GM23248 (cell line): ENCODE measurements at regions not wholly inside any gene's neighbourhood (a gene's known extent, or its start where the extent isn't known, plus 50 kb on each side); places are given as distances from the start of the nearest gene placed in this dataset.
A peak's percentile ranks its signal among the peaks of the same experiment; 100 is the strongest.

ENCODE experiments used
- DNase-seq: peaks from one replicate; pipeline ENCODE4 v3.0.0-alpha.2; 2015
- H2AFZ ChIP-seq: fragments of 200-600 bp; sonication (generic); 2 replicates; pipeline ENCODE4 v1.6.1; 2016; ENCODE audit warnings: antibody characterized with exemption
- H3F3A ChIP-seq: fragments of 200-600 bp; sonication (generic); 2 replicates; pipeline ENCODE4 v1.6.1; 2016; ENCODE audit warnings: mild to moderate bottlenecking, antibody characterized with exemption, mixed run types; ENCODE audit not compliant: insufficient read depth
- H3K27ac ChIP-seq: fragments of 200-600 bp; sonication (generic); 2 replicates; pipeline ENCODE4 v1.5.1; 2016; ENCODE audit warnings: mild to moderate bottlenecking
- H3K27me3 ChIP-seq: fragments of 200-600 bp; sonication (generic); replicated peaks from 2 replicates; pipeline ENCODE4 v1.6.1; 2016; ENCODE audit warnings: mild to moderate bottlenecking; ENCODE audit not compliant: insufficient read depth
- H3K36me3 ChIP-seq: fragments of 200-600 bp; sonication (generic); 2 replicates; pipeline ENCODE4 v1.6.1; 2016; ENCODE audit warnings: low read depth, mild to moderate bottlenecking
- H3K4me1 ChIP-seq: fragments of 200-600 bp; sonication (generic); 2 replicates; pipeline ENCODE4 v1.6.1; 2016; ENCODE audit warnings: mild to moderate bottlenecking; ENCODE audit not compliant: insufficient read depth
- H3K4me2 ChIP-seq: fragments of 200-600 bp; sonication (generic); one replicate; pipeline ENCODE4 v1.6.1; 2016; ENCODE audit warnings: mild to moderate bottlenecking; ENCODE audit not compliant: unreplicated experiment
- H3K4me3 ChIP-seq: fragments of 200-600 bp; sonication (generic); 2 replicates; pipeline ENCODE4 v1.5.1; 2016; ENCODE audit warnings: mild to moderate bottlenecking
- H3K79me2 ChIP-seq: fragments of 200-600 bp; sonication (generic); 2 replicates; pipeline ENCODE4 v1.6.1; 2016; ENCODE audit warnings: mild to moderate bottlenecking; ENCODE audit not compliant: insufficient read depth
- H3K9ac ChIP-seq: fragments of 200-600 bp; sonication (generic); 2 replicates; pipeline ENCODE4 v1.6.1; 2016; ENCODE audit warnings: mild to moderate bottlenecking
- H3K9me2 ChIP-seq: fragments of 200-600 bp; sonication (generic); 2 replicates; pipeline ENCODE4 v1.6.1; 2016; ENCODE audit warnings: mixed run types, mild to moderate bottlenecking, moderate library complexity; ENCODE audit not compliant: insufficient read depth
- H3K9me3 ChIP-seq: fragments of 200-600 bp; sonication (generic); one replicate; pipeline ENCODE4 v1.6.1; 2017; ENCODE audit warnings: low read depth
- H4K20me1 ChIP-seq: fragments of 200-600 bp; sonication (generic); 2 replicates; pipeline ENCODE4 v1.6.0; 2016; ENCODE audit not compliant: insufficient read depth
- EZH2 ChIP-seq: fragments of 200-600 bp; sonication (generic); IDR thresholded peaks from 2 replicates; pipeline ENCODE4 v1.6.1; 2018; ENCODE audit warnings: antibody characterized with exemption, mild to moderate bottlenecking; ENCODE audit not compliant: insufficient read depth, poor library complexity, severe bottlenecking
- EZH2phosphoT487 ChIP-seq: fragments of 200-600 bp; sonication (generic); IDR thresholded peaks from 2 replicates; pipeline ENCODE4 v1.6.1; 2018; ENCODE audit warnings: antibody characterized with exemption, moderate library complexity, mild to moderate bottlenecking, low read depth; ENCODE audit not compliant: insufficient read depth
- whole genome bisulfite sequencing, 2 experiments: methylation state at CpG; one replicate each; pipeline ENCODE4 v1.1.6; 2015 to 2017; ENCODE audit warnings: low lambda C conversion rate in 2 of 2, low coverage in 1 of 2; ENCODE audit errors: missing lambda C conversion rate in 2 of 2; 5-methylcytosine and 5-hydroxymethylcytosine counted together
- in situ Hi-C: fragments of 300-500 bp; cut with MboI; formaldehyde crosslinking; loops from 2 replicates; pipeline ENCODE4 v1.15.0; 2020

DNA sequence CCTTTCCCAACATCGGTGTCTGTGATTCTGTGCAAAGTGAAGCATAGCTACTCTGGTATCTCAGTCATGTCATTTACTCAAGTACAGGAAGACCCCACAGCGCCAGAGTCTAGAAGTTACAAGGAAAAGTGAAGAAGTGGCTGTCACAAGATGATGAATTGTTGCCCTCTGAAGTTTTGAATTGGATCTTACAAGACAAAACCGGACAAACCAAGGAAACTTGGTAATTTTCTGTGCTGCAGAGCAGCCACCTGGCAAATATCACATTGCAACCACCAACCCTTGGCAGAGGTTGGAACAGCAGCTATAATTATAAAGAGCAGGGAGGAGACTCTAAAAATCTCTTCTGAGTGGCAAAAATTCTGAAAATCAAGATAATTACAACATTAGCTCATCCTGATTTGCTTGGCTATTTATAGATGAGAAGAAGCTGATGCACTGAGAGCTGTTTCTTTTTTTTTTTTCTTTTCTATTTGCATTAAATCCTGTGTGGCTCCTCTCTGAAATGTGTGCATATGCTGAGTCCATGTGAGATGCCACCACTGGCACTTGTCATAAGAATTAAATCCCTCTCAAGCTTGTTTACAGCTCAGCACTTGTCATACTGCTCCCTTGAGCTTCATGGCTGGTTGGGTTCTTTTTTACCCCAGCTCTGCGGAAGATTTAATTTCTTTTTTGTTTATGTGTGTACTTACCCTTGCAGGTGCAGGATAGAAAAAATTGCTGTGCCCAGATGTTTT lies 68.0 kb upstream of the MNS1 start:
- H3K36me3 ChIP-seq: no peaks in the 10 kb centered on the region
- 42 to 49% methylated on average over 4 of the region's 4 CpGs for WGBS, 2 experiments
- no peaks in the 10 kb centered on the region for H3K9me3 ChIP-seq
- H3K4me1 ChIP-seq: no peaks in the 10 kb centered on the region
- no peak overlapping the region for H3K27ac ChIP-seq
- no peak overlapping the region for H2AFZ ChIP-seq
- H3K79me2 ChIP-seq: no peaks in the 10 kb centered on the region
- peaks cover 14% of the 10 kb centered on the region for H3K27me3 ChIP-seq
- H3K4me2 ChIP-seq: no peak overlapping the region
- H3K4me3 ChIP-seq: no peak overlapping the region
- no peaks in the 10 kb centered on the region for H3F3A ChIP-seq
- no peak for DNase-seq
- no peak overlapping the region for H3K9ac ChIP-seq
- H3K9me2 ChIP-seq: no peaks in the 10 kb centered on the region
- TF ChIP-seq EZH2phosphoT487: no peak
- no peak for TF ChIP-seq EZH2
- no peaks in the 10 kb centered on the region for H4K20me1 ChIP-seq
- in situ Hi-C loops: no loop called here

DNA sequence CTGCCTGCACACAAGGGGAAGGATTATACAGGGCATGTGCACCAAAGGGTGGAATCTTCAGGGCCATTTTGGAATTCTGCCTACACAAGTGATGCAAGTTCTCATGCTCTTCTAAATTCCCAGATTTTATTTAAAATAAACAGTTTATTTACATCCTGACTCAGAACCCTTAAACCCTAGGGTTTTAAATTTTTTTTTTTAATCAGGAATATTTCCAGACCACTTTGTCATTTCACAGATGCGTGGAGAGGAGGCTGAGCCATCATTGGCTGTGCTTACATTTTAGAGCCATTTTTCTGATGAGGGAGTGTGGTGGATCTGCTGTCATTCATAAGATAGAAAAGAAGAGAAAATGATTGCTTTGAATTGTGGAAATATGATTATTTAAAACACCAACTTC lies 65.2 kb upstream of the MNS1 start:
- in situ Hi-C loops: no loop called here
- Histone ChIP-seq H2AFZ (no peak overlapping the region), H3K27me3 (peaks cover 18% of the 10 kb centered on the region), H3F3A (no peaks in the 10 kb centered on the region), H3K9me2 (no peaks in the 10 kb centered on the region), H4K20me1 (no peaks in the 10 kb centered on the region), H3K9ac (no peak overlapping the region), H3K4me2 (no peak overlapping the region), H3K79me2 (no peaks in the 10 kb centered on the region), H3K36me3 (no peaks in the 10 kb centered on the region), H3K4me1 (no peaks in the 10 kb centered on the region), H3K4me3 (no peak overlapping the region), H3K27ac (no peak overlapping the region), H3K9me3 (no peaks in the 10 kb centered on the region)
- TF ChIP-seq EZH2: no peak
- TF ChIP-seq EZH2phosphoT487: no peak
- WGBS, 2 experiments: 7 to 21% methylated on average over 1 of the region's 1 CpG
- no peak for DNase-seq

DNA sequence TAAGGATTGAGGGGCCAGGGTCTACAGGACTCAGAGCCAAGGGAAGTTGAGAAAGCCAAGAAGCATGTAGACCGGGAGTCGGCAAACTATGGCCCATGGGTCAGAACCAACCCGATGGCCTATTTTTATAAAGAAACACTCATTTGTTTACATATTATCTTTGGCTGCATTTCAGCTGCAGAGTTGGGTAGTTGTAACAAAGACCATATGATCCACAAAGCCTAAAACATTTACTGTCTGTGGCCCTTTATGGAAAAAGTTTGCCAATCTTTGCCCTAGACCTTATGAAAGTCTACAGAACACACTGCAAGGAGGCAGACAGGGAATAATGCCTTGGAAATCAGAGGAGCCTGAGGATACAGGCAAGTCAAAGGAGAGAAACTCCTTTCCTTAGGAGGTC lies 63.2 kb upstream of the MNS1 start:
- 48 to 68% methylated on average over 3 of the region's 3 CpGs for WGBS, 2 experiments
- Histone ChIP-seq H3F3A (no peaks in the 10 kb centered on the region), H3K9me3 (no peaks in the 10 kb centered on the region), H3K36me3 (no peaks in the 10 kb centered on the region), H3K79me2 (no peaks in the 10 kb centered on the region), H3K4me3 (no peak overlapping the region), H3K9ac (no peak overlapping the region), H3K4me2 (no peak overlapping the region), H2AFZ (no peak overlapping the region), H3K9me2 (no peaks in the 10 kb centered on the region), H4K20me1 (no peaks in the 10 kb centered on the region), H3K4me1 (no peaks in the 10 kb centered on the region), H3K27ac (no peak overlapping the region), H3K27me3 (peaks cover 18% of the 10 kb centered on the region)
- TF ChIP-seq EZH2 (no peak), EZH2phosphoT487 (no peak)
- no peak for DNase-seq
- in situ Hi-C loops: no loop called here

DNA sequence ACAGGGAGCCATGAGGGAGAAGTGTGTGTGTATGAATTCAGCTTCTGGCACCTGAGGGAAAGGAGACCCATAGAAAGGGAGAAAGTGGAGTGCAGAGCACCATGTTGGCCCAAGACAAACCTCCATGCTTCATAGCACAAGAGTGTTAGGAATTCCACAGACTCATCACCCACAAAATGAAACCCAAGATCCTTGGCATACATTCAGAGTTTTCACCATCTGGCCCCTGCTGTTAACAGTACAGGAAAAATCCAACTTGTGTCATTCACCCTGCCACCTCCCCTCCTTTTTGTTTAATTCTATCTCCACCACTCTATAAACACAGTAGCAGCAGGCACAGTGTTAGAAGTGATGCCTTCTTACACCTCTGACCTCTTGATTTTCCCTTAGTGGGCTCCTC lies 60.0 kb upstream of the MNS1 start:
- Histone ChIP-seq H3K4me2 (no peak overlapping the region), H3K36me3 (no peaks in the 10 kb centered on the region), H3K27ac (no peak overlapping the region), H3K4me1 (no peaks in the 10 kb centered on the region), H4K20me1 (no peaks in the 10 kb centered on the region), H3F3A (no peaks in the 10 kb centered on the region), H3K9me3 (no peaks in the 10 kb centered on the region), H3K4me3 (no peak overlapping the region), H3K79me2 (no peaks in the 10 kb centered on the region), H3K27me3 (peaks cover 3% of the 10 kb centered on the region; the same call in 1 of the 2 replicates), H3K9ac (no peak overlapping the region), H3K9me2 (no peaks in the 10 kb centered on the region), H2AFZ (no peak overlapping the region)
- in situ Hi-C loops: loop anchor here (25.0 kb wide), 1 partner anchor 87 kb away; no protein-coding TSS in a partner anchor
- no peak for TF ChIP-seq EZH2
- no peak for TF ChIP-seq EZH2phosphoT487
- DNase-seq: peak; percentile 39
